Calu3 (cell line): ENCODE measurements at regions not wholly inside any gene's neighbourhood (a gene's known extent, or its start where the extent isn't known, plus 50 kb on each side); places are given as distances from the start of the nearest gene placed in this dataset.
"Not testable (repeated sequence)": the region's sequence is repeated elsewhere in the genome, so short reads cannot be mapped to it uniquely, and the experiment has no call there.

ENCODE experiments used
- BruUV-seq: library from RNA; stranded (reverse); fragments of 400-500 nt; replicated peaks from 2 replicates; lab custom pipeline; 2021; lab: Mats Ljungman, UMichigan
- CTCF ChIA-PET: fragments of 300-600 bp; sonication (Branson Sonifier 250); formaldehyde crosslinking; loops from one replicate; lab custom pipeline; 2022; ENCODE audit warnings: antibody characterized with exemption; lab: Charles Lee
- DNase-seq: peaks from one replicate; pipeline ENCODE4 v3.0.0; 2022
- H3K27ac Mint-ChIP-seq: one replicate; pipeline ENCODE4 v1.8.0; 2022; ENCODE audit warnings: mixed read lengths; ENCODE audit not compliant: unreplicated experiment
- H3K27me3 Mint-ChIP-seq: one replicate; pipeline ENCODE4 v1.8.0; 2022; ENCODE audit warnings: mixed read lengths; ENCODE audit not compliant: unreplicated experiment
- H3K36me3 Mint-ChIP-seq: one replicate; pipeline ENCODE4 v1.8.0; 2022; ENCODE audit warnings: mild to moderate bottlenecking, moderate library complexity, mixed read lengths; ENCODE audit not compliant: insufficient read depth, unreplicated experiment
- H3K4me1 Mint-ChIP-seq: one replicate; pipeline ENCODE4 v1.8.0; 2022; ENCODE audit warnings: mild to moderate bottlenecking, low read depth, mixed read lengths; ENCODE audit not compliant: unreplicated experiment
- H3K4me3 Mint-ChIP-seq: one replicate; pipeline ENCODE4 v1.8.0; 2022; ENCODE audit warnings: mild to moderate bottlenecking, low read depth, moderate library complexity, mixed read lengths; ENCODE audit not compliant: unreplicated experiment
- H3K9me3 Mint-ChIP-seq: one replicate; pipeline ENCODE4 v1.8.0; 2022; ENCODE audit warnings: low read depth, mixed read lengths; ENCODE audit not compliant: unreplicated experiment
- CTCF ChIP-seq: fragments of 200-600 bp; IDR thresholded peaks from one replicate; pipeline ENCODE4 v1.8.0; 2022; ENCODE audit warnings: antibody characterized with exemption; ENCODE audit not compliant: unreplicated experiment
- intact Hi-C: fragments of 100-400 bp; cut with micrococcal nuclease; formaldehyde crosslinking; loops from one replicate; pipeline ENCODE4 v1.10.0; 2022; ENCODE audit not compliant: unreplicated experiment

GRCh38 chr6:56816370-56816769 is 138.5 kb upstream of the BEND6 start:
- peak overlapping the region; percentile 8 for H3K4me3 Mint-ChIP-seq
- peaks cover 48% of the 10 kb centered on the region for H3K4me1 Mint-ChIP-seq
- intact Hi-C loops: loop anchor here (2.0 kb wide), 1 partner anchor 24 kb away; no protein-coding TSS in a partner anchor
- no peak for TF ChIP-seq CTCF
- no peaks in the 10 kb centered on the region for H3K36me3 Mint-ChIP-seq
- peak; percentile 20 for DNase-seq
- H3K9me3 Mint-ChIP-seq: no peaks in the 10 kb centered on the region
- CTCF ChIA-PET: interaction anchor here (0.7 kb wide), 1 partner anchor 20 kb away, joined by 4 read pairs; no protein-coding TSS in a partner anchor
- H3K27ac Mint-ChIP-seq: peak overlapping the region; percentile 2
- no peaks in the 10 kb centered on the region for H3K27me3 Mint-ChIP-seq
- BruUV-seq: no TSS peak

- no peaks in the 10 kb centered on the region for H3K9me3 Mint-ChIP-seq
- CTCF ChIA-PET: interaction anchor here (0.6 to 0.8 kb wide), 2 partner anchors 23 to 190 kb away, joined by 3 to 5 read pairs; no protein-coding TSS in a partner anchor
Observed at GRCh38 chr6:56815436-56815835, 139.5 kb upstream of the BEND6 start.

GRCh38 chr6:56814802-56815201 is 140.1 kb upstream of the BEND6 start:
- H3K4me3 Mint-ChIP-seq: no peak overlapping the region
- H3K4me1 Mint-ChIP-seq: peaks cover 37% of the 10 kb centered on the region
- TF ChIP-seq CTCF: no peak
- H3K27ac Mint-ChIP-seq: no peak overlapping the region
- no peak for DNase-seq
- H3K9me3 Mint-ChIP-seq: no peaks in the 10 kb centered on the region
- no peaks in the 10 kb centered on the region for H3K27me3 Mint-ChIP-seq
- H3K36me3 Mint-ChIP-seq: no peaks in the 10 kb centered on the region
- no TSS peak for BruUV-seq
- intact Hi-C loops: no loop called here
- CTCF ChIA-PET: interaction anchor here (0.6 to 0.8 kb wide), 2 partner anchors 23 to 189 kb away, joined by 3 to 5 read pairs; no protein-coding TSS in a partner anchor

More at GRCh38 chr6:56815436-56815835, 139.5 kb upstream of the BEND6 start:
- Mint-ChIP-seq H3K27ac (peak overlapping the region; percentile 2), H3K4me3 (no peak overlapping the region), H3K36me3 (no peaks in the 10 kb centered on the region), H3K27me3 (no peaks in the 10 kb centered on the region), H3K4me1 (peaks cover 39% of the 10 kb centered on the region)
- DNase-seq: no peak
- TF ChIP-seq CTCF: no peak
- intact Hi-C loops: no loop called here
- no TSS peak for BruUV-seq

- Mint-ChIP-seq H3K27me3 (no peaks in the 10 kb centered on the region), H3K4me1 (peaks cover 38% of the 10 kb centered on the region), H3K27ac (no peak overlapping the region), H3K9me3 (no peaks in the 10 kb centered on the region), H3K4me3 (no peak overlapping the region), H3K36me3 (no peaks in the 10 kb centered on the region)
- DNase-seq: no peak
- BruUV-seq: no TSS peak
- no peak for TF ChIP-seq CTCF
- CTCF ChIA-PET: no interaction called here
- intact Hi-C loops: no loop called here
Observed at GRCh38 chr6:56814308-56814707, 140.6 kb upstream of the BEND6 start.

- H3K4me1 Mint-ChIP-seq: peaks cover 46% of the 10 kb centered on the region
- intact Hi-C loops, H3K36me3 Mint-ChIP-seq, H3K27me3 Mint-ChIP-seq, BruUV-seq, H3K4me3 Mint-ChIP-seq, H3K27ac Mint-ChIP-seq, DNase-seq, H3K9me3 Mint-ChIP-seq, CTCF ChIA-PET: not testable (repeated sequence)
Observed at GRCh38 chr6:56812851-56813250, 142.1 kb upstream of the BEND6 start.
